K562 (cell line): ENCODE measurements at regions not wholly inside any gene's neighbourhood (a gene's known extent, or its start where the extent isn't known, plus 50 kb on each side); places are given as distances from the start of the nearest gene placed in this dataset.

Experiments used
- ZNF280B ChIP-seq: fragments of 250-450 bp; sonication (Bioruptor Pico); IDR thresholded peaks from 2 replicates; pipeline ENCODE4 v1.5.1; 2021; ENCODE audit warnings: mild to moderate bottlenecking
- ZNF407 ChIP-seq: fragments of 450-650 bp; IDR thresholded peaks from 2 replicates; pipeline ENCODE4 v1.6.1; 2016; ENCODE audit warnings: low read depth

- TF ChIP-seq ZNF280B, result no peak
- TF ChIP-seq ZNF407, result no peak
These were observed 73.4 kb upstream of the COX10 start (continued) for GRCh38 chr17:13995856-13996271.
